ENCODE measurements at regions not wholly inside any gene's neighbourhood (a gene's known extent, or its start where the extent isn't known, plus 50 kb on each side); places are given as distances from the start of the nearest gene placed in this dataset.
A peak's percentile ranks its signal among the peaks of the same experiment; 100 is the strongest.

DNA sequence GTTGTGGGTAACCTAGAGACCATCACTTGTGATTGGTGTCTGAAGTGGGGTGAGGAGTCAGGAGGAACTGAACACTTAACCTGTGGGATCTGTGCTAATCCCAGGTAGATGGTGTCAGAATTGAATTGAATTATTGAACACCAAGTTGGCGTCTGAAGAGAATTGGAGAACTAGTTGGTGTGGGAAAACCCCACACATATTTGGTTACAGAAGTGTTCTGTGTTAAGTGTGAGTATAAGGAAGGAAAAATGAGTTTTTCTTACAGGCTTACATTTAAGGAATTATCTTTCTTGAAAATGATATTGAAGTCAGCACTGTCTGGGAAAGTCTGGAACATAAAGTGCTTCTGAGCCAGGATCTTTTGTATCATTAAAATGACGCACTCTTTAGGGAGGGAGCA, 182.9 kb upstream of the ECI2 start:
- DNase-seq = peak in 2 of 4 experiments; percentile 44 to 54

GRCh38 chr6:4316867-4317400, 181.6 kb upstream of the ECI2 start:
- peak; percentile 89 to 97 (median 93) for DNase-seq

- no peak for DNase-seq
These were observed 178.9 kb upstream of the ECI2 start for GRCh38 chr6:4314201-4314707.

GRCh38 chr6:4313044-4313686, 177.8 kb upstream of the ECI2 start:
- DNase-seq = peak in 3 of 4 experiments; percentile 53 to 68 (median 64)

- no peak for DNase-seq
These were observed 176.8 kb upstream of the ECI2 start for GRCh38 chr6:4311976-4312860.

DNA sequence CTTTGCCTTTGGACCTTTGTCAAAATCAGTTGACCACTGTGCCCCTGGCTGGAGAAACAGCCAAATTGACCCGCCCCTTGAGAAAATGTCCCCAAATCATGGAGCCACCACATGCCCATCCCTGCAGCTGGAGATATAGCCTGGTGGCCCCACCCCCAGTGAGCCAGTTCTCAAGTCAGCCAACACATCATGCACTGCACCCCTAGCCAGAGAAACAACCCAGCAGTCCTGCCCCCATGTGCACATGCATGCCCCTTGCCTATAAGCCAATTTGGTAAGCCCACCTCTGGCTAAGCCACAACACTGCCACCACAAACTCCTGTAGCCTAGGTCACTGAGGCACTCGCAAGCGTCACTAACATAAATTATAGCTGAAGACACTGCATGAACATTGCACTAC, 174.2 kb upstream of the ECI2 start:
- no peak for DNase-seq

DNA sequence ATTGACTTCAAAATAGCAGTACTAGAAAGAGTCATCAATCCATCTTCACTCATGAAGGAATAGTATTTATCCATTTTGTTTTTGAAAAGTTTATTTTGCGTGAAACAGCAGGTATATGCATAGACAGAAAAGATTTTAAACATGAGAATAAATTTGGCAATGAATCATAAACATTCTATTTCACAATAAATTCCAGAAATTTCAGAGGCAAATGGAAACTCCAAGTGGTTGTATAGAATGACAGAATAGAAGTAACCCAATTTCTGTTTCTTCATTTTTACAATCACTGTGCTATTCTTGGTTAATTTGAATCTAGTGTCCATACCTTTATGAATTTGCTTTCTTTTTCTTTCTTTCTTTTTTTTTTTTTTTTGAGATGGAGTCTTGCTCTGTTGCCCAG, 173.0 kb upstream of the ECI2 start:
- DNase-seq = no peak

DNA sequence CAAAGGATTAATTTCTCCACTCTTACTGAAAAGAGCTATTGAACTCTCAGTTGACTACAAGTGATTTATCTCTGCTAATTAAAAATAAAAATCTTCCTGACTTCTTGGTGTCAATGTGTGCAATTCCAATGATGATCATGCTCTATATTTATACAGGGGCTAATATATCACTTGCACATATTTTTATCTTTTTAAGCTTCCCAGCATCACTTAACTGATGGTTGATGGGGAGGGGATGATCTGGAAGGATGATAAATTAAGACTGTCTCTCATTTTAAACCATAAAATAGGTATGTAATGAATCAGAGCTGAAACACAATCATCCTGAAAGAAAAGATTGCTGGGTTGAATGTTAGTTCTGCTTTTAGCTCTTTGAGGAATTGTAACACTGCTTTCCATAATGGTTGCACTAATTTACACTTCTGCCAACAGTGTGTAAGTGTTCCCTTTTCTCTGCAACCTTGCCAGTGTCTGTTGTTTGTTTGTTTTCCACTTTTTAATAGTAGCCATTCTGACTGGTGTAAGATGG, 169.6 kb upstream of the ECI2 start:
- peak in 1 of 4 experiments; percentile 32 for DNase-seq

DNA sequence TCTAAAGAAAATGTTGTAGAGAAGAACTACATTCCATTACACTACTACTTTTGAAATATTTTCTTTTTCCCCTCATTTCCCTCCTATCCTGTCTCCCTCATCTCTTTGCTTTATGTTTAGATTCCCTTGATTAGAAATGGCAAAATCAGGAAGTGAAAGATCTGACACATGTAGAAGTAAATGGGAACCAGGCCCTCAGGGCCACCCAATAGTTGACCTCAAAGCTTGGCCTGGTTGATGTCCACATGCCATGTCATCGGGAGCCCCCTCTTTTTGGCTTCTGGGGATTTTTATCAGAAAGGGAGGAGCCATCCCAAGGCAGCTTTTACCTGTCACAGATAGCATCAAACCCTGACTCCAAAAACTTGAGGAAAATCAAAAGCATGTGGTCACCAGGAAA, 168.3 kb upstream of the ECI2 start:
- peak; percentile 38 to 73 (median 56) for DNase-seq

GRCh38 chr6:4302524-4302923, 167.1 kb upstream of the ECI2 start:
- no peak for DNase-seq

DNA sequence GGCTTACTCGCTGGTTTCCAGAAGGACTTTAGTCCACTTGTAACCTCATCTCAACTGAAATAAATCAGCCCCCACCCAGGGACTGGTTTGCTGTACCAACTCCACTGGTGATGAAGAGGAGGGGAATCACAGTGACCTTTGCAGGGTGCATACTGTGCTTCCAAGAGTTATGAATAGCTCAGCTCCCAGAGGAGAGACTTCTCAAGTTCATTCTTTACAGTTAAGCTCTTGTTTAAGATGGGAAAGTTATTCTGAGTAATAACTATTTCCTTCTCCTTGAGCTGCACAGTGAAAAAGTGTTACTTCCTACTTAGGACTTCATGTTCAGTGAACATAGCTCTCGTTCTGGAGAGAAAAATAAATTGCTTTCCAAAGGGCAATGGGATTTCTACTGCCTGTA, 166.5 kb upstream of the ECI2 start:
- DNase-seq = peak in 2 of 4 experiments; percentile 41 to 63

- no peak for DNase-seq
These were observed 165.5 kb upstream of the ECI2 start for GRCh38 chr6:4300917-4301316.

DNA sequence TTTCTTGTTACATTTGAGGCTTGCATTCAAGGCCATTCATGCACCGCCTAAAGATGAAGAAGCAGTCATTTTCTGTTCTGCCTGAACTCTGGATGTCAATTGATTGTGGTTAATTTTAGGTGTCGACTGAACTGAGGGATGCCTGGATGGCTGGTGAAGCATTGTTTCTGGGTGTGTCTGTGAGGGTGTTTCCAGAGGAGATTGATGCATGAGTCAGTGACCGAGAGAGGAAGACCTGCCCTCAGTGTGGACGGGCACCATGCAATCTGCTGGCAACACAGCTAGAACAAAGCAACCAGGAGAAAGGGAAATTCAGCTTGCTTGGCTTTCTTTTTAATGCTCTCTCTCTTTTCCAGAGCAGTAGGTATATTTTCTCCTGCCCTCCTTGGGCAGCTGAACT, 164.1 kb upstream of the ECI2 start:
- DNase-seq = peak in 1 of 4 experiments; percentile 23

DNA sequence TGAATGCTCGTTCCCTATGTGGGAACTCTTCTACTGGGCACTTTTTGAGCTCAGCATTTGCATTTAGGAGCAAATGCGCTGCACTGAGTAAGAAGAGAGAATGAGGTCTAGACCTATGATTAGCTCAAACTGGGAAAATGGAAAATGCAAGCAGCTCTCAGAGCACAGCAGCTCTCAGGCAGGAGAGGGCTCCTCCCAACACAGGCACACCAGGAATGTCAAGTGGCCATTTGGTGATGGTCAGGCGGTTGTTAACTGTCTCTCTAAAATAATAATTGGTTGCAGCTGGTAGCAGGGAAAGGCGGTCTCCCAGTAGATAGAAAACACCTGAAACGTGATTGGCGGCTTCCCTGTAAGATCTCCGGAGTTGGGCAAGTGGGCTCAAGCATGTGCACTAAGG, 162.0 kb upstream of the ECI2 start:
- no peak for DNase-seq

DNA sequence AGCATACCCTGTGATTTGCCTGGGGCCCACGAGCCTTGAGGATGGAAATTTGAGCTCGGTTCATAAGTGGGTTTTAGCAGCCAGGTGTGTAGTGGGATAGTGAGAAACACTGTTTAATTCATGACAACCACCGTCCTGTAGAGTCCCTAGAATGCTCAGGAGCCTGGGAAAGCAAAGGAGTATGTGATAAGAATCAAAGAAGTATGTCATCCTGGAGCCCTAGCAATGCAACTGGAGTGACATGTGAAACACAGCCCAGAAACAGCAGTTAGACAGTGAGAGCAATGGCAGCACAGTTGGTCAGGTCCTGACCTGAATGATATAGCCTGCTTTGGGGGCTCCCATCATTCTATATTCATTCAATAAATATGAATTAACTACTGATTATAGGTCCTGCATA, 161.2 kb upstream of the ECI2 start:
- no peak for DNase-seq

DNA sequence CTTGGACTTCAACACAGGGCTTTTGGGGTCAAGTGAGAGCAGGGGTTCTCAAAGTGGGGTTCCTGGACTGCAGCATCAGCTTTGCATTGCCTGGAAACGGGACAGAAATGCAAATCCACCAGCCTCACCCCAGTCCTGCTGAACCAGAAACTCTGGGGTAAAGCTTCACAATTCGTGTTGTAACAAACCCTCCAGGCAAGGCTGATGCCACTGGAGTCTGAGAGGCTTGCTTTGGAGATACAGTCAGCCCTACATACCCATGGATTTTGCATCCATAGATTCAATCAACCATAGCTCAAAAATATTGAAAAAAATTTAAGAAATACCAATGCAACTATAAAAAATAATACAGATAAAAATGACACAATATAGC, 160.4 kb upstream of the ECI2 start:
- DNase-seq = no peak

DNA sequence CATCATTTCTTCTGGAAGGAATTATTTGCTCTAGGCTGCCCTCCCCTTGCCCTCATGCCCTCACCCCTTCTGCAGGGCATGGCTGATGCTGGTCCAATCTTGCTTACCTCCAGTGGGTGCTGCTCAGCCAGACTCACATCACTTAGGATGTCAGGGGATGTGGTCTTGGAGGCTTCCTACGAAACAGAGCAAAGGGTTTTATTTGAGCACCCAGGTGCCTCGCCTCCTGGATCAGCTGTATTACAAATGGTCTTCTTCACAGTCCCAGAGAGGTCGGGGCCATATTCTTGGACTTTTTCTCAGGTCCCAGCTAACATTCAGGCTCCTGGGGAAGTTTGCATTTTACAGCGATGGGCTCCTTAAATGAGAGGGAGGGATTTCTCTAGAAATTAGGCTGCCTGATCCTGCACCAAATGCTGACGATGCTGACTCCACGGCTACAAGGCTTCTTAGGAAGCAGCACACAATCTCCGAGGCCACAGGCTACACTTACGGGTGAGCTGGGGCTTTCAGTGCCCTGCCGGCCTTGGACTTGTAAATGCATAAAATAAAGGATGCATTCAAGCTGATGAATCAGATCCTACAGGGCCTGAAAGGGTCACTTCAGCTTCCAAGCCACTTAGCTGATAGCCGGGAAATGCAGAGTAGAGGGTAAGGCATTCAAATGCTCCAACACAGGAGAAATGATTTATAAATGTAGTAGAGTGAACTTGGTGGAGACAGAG, 159.8 kb upstream of the ECI2 start:
- DNase-seq = no peak

DNA sequence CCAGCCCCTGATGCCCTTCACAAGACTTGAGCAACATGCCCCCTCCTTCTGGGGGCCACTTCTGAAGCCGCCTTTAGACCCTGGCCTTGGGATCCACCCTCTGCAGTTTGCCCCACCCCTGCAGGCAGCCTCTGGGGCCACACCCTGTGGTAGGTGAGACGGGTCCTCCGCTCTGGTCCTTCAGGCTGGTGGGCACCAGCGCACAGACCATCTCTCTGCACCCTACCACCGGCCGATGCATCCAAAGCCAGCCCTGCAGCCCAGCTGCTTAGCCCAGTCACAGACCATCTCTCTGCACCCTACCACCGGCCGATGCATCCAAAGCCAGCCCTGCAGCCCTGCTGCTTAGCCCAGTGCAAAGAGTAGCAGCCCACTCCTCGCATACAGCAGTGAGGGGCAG, 159.3 kb upstream of the ECI2 start:
- DNase-seq = no peak

DNA sequence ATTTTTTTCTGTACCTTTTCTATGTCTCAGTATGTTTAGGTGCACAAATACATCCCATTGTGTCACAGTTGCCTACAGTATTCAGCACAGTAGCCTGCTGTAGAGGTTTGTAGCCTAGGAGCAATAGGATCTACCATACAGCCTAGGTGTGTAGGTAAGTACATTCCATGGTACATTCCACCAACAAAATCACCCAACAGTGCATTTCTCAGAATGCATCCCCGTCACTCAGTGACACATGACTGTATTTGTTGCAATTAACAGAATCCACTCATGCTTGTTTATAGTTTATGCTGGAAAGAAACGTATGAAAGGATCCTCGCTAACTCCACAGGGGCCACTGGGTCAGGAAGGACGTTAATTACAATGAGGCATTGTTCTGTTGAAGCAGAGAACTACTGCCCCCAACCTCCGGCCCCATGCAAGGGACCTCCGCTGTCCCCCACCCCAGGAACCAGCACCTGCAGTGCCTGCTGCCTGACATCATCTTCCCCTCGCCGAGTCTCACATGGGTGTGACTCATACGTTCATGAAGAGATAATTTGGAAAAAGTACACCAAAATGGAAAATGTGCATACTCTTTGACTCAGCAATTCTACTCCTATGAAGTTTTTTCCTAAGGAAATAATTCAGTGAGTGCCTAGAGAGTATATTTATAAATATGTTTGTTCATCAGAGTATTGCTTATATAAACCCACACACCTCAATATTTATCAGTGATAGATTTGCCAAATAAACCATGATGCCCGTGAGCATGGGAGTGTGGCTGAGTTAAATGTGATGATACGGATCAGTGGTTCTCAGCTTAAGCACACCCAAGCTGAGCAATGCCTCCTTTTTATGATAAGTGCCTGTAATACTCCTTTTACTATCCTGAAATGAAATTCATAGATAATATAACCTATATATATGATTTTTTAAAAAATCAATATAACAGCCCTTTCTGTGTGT, 156.4 kb upstream of the ECI2 start:
- no peak for DNase-seq

GRCh38 chr6:4289770-4290320, 154.5 kb upstream of the ECI2 start:
- no peak for DNase-seq

DNA sequence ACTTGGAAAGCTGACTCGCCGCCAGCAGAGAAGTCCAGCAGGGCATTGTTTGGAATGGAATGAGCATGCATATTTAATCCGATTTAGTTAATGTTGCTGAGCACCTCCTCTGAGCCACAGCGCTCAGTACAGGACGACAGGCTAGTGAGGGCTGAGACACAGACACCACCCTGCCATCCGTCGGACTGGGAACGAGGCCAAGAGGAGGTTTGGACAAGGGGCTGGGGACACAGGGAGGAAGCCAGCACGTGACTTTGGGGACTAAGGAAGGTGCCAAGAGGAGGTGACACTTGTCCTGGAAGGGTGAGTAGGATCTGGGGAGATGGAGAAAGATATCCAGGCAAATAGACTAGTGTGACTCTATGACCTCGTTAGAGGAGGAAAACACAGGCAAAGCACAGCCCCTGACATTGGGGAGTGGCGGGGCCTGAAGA, 152.5 kb upstream of the ECI2 start:
- no peak for DNase-seq
